Renal cortex interstitium (tissue), 11 donors: ENCODE measurements at regions not wholly inside any gene's neighbourhood (a gene's known extent, or its start where the extent isn't known, plus 50 kb on each side); places are given as distances from the start of the nearest gene placed in this dataset.
"Not testable (repeated sequence)": the region's sequence is repeated elsewhere in the genome, so short reads cannot be mapped to it uniquely, and the experiment has no call there.

Experiments used
- DNase-seq, 11 donors: peaks; one replicate each; pipeline ENCODE4 v3.0.0-alpha.2; 2013; ENCODE audit warnings: low read depth in 9 of 11, low spot score in 4 of 11; ENCODE audit errors: extremely low read depth in 1 of 11

DNA sequence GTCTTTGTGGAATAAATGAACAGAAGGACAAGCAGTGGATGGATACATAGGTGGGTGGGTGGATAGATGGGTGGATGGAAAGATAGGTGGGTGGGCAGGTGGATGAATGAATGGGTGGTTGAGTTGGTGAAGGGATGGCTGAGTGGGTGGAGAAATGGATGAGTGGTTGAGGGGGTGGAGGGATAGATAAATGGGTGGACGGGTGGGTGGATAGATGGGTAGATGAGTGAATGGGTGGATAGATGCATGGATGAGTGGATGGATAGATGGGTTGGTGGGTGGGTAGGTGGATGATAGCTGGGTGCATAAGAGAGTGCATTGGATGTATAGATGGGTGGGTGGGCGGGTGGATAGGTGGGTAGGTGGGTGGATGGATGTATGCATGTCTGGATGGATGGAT lies 63.5 kb downstream of the UNC93B1 start:
- DNase-seq = not testable (repeated sequence)

GRCh38 chr11:67938964-67939363 lies 64.9 kb downstream of the UNC93B1 start:
- not testable (repeated sequence) for DNase-seq

DNA sequence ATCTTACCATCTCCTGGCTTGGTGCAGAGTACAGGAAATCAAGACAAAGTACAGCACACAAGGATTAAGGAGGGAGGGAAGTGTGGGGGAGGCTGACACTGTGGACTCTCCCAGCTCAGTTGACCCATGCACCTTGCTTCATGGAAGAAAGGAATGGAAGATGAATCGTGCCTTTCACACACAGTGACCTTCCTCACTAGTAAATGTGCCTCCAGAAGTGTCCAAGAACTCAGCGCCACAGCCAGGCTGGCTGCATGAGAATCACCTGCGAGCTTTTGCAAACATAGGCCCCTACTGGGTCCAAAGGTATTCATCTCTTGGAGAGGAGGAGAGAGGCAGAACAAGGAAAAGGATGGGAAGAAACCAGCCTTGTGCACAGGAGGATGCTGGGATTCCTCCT lies 65.5 kb downstream of the UNC93B1 start:
- DNase-seq = not testable (repeated sequence)

DNA sequence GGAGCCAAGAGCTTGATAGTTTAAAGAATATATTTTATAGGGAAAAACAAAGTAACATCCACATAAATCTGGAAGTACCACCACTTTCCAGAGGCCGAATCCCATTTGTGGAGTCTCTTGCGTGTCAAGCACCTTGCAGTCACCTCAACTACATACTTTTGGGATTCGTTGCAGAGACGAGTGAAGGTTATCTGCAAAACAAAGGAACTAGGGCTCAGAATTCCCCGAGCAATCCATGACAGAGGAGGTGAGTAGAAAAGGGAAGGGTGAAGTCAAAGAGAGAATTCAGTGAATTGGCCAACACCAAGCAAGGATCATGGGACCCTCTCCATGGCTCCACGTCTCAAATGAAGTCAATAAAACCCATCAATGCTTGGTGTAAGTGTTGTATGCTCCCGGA lies 80.3 kb downstream of the UNC93B1 start:
- not testable (repeated sequence) for DNase-seq

DNA sequence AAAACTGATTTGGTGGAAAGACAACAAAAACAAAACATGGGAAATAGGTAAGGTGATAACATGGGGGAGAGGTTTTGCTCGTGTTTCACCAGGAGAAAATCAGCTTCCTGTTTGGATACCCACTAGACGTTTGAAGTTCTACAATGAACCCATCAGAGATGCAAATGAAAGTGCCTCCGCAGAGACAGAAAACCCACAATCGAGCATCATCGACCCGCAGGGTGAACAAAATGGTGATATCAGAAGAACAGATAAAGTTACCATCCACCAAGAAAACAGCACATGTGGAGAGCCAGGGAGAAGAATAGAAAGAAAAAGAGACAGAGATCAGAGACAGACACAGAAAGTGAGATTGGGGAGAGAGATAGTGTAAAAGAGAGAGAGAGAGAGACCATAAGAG lies 83.4 kb downstream of the UNC93B1 start:
- DNase-seq = not testable (repeated sequence)

GRCh38 chr11:67912184-67912583 lies 91.7 kb downstream of the UNC93B1 start:
- DNase-seq = not testable (repeated sequence)

DNA sequence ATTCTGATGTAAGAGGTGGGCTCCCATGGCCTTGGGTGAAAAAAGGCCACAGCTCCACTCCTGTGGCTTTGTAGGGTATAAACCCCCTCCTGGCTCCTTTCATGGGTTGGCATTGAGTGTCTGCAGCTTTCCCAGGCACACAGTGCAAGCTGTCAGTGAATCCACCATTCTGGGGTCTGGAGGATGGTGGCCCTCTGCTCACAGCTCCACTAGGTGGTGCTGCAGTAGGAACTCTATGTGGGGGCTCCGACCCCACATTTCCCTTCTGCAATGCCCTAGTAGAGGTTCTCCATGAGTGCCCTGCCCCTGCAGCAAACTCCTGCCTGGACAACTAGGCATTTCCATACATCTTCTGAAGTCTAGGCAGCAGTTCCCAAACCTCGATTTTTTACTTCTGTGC lies 92.7 kb downstream of the UNC93B1 start:
- DNase-seq = not testable (repeated sequence)

- not testable (repeated sequence) for DNase-seq
Observed at GRCh38 chr11:67910803-67911202, 93.1 kb downstream of the UNC93B1 start.

- DNase-seq = not testable (repeated sequence)
Observed at GRCh38 chr11:67906969-67907368, 96.9 kb downstream of the UNC93B1 start.

DNA sequence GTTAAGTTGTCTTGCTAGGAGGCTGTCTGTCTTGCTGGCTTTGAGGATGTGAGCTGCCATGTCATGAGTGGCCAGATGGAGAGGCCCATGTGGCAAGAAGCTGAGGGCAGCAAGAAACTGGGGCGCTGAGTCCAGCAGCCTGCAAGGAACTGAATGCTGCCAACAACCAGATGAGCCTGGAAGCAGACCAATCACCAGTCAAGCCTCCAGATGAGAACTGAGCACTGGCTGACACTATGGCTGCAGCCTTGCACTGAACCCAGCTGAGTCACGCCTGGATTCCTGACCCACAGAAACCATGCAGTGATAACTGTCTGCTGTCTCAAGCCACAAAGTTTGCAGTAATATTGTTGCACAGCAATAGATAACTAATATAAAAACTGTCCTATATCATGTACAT lies 104.4 kb downstream of the UNC93B1 start:
- not testable (repeated sequence) for DNase-seq

DNA sequence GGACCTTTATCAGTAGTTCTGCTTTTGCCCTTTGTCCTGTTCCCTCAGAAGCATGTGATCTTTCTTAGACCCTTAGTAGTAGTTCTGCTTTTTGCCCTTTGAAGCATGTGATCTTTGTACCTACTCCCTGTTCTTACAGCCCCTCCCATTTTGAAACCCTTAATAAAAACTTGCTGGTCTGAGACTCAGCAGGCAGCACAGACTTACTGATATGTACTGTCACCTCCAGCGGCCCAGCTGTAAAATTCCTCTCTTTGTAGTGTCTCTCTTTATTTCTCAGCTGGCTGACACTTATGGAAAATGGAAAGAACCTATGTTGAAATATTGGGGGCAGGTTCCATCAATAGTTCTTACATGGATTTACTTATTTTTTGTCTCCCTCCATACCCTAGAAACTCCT lies 110.4 kb downstream of the UNC93B1 start:
- DNase-seq = not testable (repeated sequence)

GRCh38 chr11:67889646-67890045 lies 114.3 kb downstream of the UNC93B1 start:
- not testable (repeated sequence) for DNase-seq

GRCh38 chr11:67888056-67888455 lies 115.8 kb downstream of the UNC93B1 start:
- not testable (repeated sequence) for DNase-seq

DNA sequence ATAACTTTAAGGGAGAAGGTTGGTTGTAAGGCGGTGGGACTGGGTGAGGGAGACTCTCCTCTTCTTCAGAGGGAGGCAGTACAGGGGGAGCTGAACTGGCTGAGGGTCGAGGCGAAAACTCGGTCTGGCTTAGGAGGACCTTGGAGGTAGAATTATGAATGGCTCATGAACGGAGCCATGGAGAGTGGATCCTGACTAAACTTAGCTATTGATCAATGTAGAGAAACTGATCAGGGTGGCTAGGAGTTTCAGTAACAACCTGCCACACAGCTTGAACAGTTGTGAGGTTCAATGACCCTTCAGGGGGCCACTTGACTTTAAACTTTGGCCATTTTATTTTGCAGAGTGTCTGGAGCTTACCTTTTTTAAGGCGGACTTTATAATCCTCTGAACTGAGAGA lies 117.2 kb downstream of the UNC93B1 start:
- not testable (repeated sequence) for DNase-seq

GRCh38 chr11:67886207-67886606 lies 117.7 kb downstream of the UNC93B1 start:
- DNase-seq = not testable (repeated sequence)

DNA sequence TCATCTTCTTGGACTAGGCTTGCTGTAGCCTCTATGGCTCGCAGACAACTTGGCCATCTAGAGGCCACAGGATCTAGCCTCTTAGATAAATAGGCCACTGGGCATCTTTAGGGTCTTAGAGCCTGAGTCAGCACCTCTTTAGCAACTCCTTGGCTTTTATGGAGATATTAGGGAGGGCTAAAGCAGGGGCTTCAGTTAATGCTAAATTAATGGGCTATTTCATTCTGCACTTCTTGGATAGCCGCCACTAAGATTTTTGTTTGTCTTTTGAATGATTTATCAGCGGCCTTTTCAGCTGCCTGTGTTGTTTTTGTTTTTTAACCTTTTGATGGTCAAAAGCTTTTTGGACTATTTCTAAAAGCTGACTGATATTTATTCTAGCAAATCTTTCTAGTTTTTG lies 118.3 kb downstream of the UNC93B1 start:
- DNase-seq = peak in 2 of 11 donors; percentile 24 to 32

DNA sequence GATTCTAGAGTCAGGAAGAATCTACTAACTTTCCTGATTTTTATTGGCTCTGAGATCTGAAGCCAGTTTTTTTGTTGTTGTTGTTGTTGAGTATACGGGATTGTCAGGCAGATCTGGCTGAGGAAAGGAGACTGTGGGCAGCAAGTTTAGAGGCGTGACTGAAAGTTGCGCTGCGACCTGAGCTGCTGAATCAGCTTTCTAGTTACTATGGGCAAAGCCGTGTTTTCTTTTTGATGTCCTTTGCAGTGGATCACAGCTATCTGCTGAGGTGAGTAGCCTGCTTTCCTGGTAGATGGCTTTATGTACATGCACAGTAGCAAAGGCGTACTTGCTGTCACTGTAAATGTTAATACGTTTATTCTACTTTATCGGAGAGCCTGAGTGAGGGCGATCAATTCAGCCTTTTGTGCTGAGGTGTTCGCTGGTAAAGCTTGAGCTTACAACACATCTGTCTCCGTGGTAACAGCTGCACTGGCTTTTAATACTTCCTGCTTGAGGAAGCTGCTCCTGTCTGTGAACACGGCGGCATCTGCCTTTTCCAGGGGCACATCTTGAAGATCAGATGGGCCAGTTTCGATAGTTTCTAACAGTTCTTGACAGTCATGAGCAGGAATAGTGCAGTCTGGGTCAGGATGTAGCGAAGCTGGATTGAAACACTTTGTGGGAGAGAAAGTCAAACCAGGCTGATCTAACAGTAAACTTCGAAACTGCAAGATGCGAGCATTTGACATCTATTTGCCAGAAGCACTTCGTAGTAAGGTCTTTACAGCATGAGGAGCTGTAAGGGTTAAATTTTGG lies 118.9 kb downstream of the UNC93B1 start:
- DNase-seq = peak in 1 of 11 donors; percentile 35

DNA sequence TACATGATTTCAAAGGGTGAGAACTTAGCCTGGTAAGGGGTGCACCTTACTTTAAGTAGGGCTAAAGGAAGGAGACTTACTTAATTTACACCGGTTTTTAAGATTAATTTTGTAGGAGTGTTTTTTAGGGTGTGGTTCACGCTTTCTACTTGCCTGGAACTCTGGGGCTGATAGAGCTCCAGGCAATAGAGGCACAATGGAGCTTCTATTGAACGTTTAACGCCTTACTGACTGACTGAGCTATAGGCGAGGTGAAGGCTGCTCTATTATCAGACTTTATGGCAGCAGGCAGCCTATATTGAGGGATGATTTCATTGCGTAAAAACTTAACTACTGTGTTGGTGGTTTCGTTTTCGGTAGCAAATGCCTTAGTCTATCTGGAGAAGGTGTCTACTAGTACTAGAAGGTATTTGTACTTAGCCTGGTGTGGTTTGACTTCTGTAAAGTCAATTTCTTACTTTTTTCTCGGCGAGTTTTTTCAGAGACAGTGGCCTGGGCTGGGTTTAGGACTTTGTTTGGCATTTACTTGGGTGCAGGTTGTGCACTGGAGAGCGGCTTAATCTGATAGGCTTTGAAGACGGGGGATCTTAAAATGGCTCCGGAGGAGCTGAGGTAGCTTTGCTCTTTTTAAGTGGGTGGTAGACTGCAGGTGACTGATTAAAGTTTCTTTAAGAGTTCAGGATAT lies 119.7 kb downstream of the UNC93B1 start:
- DNase-seq = not testable (repeated sequence)

DNA sequence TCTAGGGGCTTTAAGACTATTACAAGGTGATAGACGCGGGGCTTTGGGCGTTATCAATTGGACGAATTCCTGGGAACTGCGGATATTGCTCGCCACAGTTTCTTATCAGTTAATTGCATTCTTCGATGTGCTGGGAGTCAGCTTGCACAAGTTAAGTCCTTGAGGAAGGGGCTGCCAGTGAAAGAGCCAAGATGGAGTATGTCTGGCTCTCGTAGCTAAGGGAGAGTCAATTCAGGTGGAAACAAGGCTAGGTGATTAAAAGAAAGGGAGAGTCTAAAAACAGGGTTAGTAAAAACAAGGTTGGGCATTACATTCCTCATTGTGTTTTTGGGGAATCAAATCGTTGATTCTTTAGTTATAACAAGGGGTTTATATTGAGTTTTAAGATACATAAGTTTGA lies 121.6 kb downstream of the UNC93B1 start:
- DNase-seq = not testable (repeated sequence)

GRCh38 chr11:67881836-67882235 lies 122.1 kb downstream of the UNC93B1 start:
- not testable (repeated sequence) for DNase-seq
